ENCODE measurements at regions not wholly inside any gene's neighbourhood (a gene's known extent, or its start where the extent isn't known, plus 50 kb on each side); places are given as distances from the start of the nearest gene placed in this dataset.

DNA sequence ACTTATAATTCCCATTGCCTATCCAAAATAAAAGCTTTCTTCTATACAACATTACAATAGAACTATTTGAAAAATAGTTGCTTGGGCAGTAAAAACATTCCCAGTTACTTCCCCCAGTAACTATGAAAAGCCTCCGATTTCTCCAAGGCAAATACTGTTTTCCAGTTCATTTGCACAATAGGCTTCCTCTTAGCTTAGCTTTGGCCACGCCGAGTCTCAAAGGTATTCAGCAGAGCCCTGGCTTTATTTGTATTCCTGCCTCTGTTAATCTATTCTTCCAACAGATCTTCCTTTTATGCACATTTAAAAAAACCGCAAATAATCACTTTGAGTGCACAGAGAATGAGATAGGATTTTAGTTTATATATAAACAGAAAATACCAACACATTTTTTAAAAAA, 836.8 kb upstream of the VRK2 start:
- FAIRE-seq (no peak), DNase-seq (ENCODE audit: low read depth, low spot score) (no peak)
- intact Hi-C loops (cut with micrococcal nuclease) = no loop called here
- Histone ChIP-seq H2AFZ (ENCODE audit: low read depth, low read length) (no peak overlapping the region), H3K9me3 (replicated peaks; ENCODE audit: control insufficient read depth, insufficient read depth, low read length) (no peaks in the 10 kb centered on the region), H3K9ac (replicated peaks; ENCODE audit: extremely low read depth, insufficient read depth, low read length) (no peak overlapping the region), H3K27me3 (ENCODE audit: control insufficient read depth in 2 of 2, insufficient read depth in 2 of 2, low read length in 2 of 2) (no peaks in the 10 kb centered on the region), H3K9me1 (replicated peaks; ENCODE audit: control insufficient read depth, extremely low read depth, insufficient read depth, low read length) (no peaks in the 10 kb centered on the region), H3K27ac (ENCODE audit: insufficient read depth, low read depth, low read length) (no peak overlapping the region), H3K79me2 (ENCODE audit: control insufficient read depth, insufficient read depth, low read length) (no peaks in the 10 kb centered on the region), H3K4me2 (ENCODE audit: insufficient read depth, low read length) (no peak overlapping the region), H4K20me1 (replicated peaks; ENCODE audit: control insufficient read depth, extremely low read depth, insufficient read depth, low read length) (no peaks in the 10 kb centered on the region), H3K4me1 (ENCODE audit: control insufficient read depth, extremely low read depth, insufficient read depth, low read length) (no peaks in the 10 kb centered on the region), H3K36me3 (ENCODE audit: control insufficient read depth in 2 of 2, extremely low read depth in 1 of 2, insufficient read depth in 2 of 2, low read length in 2 of 2) (no peaks in the 10 kb centered on the region), H3K4me3 (replicated peaks in 1 of 3; ENCODE audit: insufficient read depth in 1 of 3, low read depth in 1 of 3, low read length in 3 of 3) (no peak overlapping the region)
- ChIA-PET POLR2A (no interaction called here), CTCF (no interaction called here)
- TF ChIP-seq MYC (IDR thresholded peaks at IDR 0.05; ENCODE audit: low read depth, low read length) (no peak), POLR2A (IDR thresholded peaks at IDR 0.05; ENCODE audit: low read depth, low read length) (no peak), FOS (IDR thresholded peaks at IDR 0.05; ENCODE audit: borderline replicate concordance, insufficient read depth, low read length) (no peak), EZH2 (IDR thresholded peaks at IDR 0.05; ENCODE audit: borderline replicate concordance, low read depth, low read length, severe bottlenecking) (no peak), POLR2AphosphoS5 (IDR thresholded peaks at IDR 0.05; ENCODE audit: insufficient read depth, low read depth, low read length) (no peak), GATA2 (IDR thresholded peaks at IDR 0.05; ENCODE audit: insufficient read depth, insufficient read length, low read depth, low read length) (no peak), JUN (IDR thresholded peaks at IDR 0.05; ENCODE audit: borderline replicate concordance, insufficient read depth, insufficient read length, low read depth) (no peak)
- TF ChIP-seq, protein P1, sequence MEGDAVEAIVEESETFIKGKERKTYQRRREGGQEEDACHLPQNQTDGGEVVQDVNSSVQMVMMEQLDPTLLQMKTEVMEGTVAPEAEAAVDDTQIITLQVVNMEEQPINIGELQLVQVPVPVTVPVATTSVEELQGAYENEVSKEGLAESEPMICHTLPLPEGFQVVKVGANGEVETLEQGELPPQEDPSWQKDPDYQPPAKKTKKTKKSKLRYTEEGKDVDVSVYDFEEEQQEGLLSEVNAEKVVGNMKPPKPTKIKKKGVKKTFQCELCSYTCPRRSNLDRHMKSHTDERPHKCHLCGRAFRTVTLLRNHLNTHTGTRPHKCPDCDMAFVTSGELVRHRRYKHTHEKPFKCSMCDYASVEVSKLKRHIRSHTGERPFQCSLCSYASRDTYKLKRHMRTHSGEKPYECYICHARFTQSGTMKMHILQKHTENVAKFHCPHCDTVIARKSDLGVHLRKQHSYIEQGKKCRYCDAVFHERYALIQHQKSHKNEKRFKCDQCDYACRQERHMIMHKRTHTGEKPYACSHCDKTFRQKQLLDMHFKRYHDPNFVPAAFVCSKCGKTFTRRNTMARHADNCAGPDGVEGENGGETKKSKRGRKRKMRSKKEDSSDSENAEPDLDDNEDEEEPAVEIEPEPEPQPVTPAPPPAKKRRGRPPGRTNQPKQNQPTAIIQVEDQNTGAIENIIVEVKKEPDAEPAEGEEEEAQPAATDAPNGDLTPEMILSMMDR (IDR thresholded peaks at IDR 0.05; ENCODE audit: extremely low read depth in 1 of 2, insufficient read depth in 1 of 2, low read depth in 1 of 2, low read length in 2 of 2) = no peak
- TF ChIP-seq, protein P2, sequence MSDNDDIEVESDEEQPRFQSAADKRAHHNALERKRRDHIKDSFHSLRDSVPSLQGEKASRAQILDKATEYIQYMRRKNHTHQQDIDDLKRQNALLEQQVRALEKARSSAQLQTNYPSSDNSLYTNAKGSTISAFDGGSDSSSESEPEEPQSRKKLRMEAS (IDR thresholded peaks at IDR 0.05; ENCODE audit: insufficient read depth, insufficient read length) = no peak
- dilution Hi-C loops (cut with MboI; ENCODE audit: extremely low pct_ligation_motif_present, low sequenced_read_pairs) = no loop called here
- no TSS peak for BruUV-seq (replicated peaks)

Data from endothelial cell of umbilical vein (primary cell).